ENCODE measurements at regions not wholly inside any gene's neighbourhood (a gene's known extent, or its start where the extent isn't known, plus 50 kb on each side); places are given as distances from the start of the nearest gene placed in this dataset.

- Mint-ChIP-seq H3K4me3 (ENCODE audit: unreplicated experiment) (no peak overlapping the region), H3K9me3 (ENCODE audit: unreplicated experiment) (no peaks in the 10 kb centered on the region), H3K27me3 (ENCODE audit: unreplicated experiment) (no peaks in the 10 kb centered on the region), H3K27ac (ENCODE audit: unreplicated experiment) (no peak overlapping the region), H3K36me3 (ENCODE audit: unreplicated experiment) (no peaks in the 10 kb centered on the region), H3K4me1 (ENCODE audit: unreplicated experiment) (peaks cover 21% of the 10 kb centered on the region)
- no peak for TF ChIP-seq CTCF (IDR thresholded peaks at IDR 0.05)
- no peak for DNase-seq (ENCODE audit: extremely low spot score, unreplicated experiment)
Observed at GRCh38 chr1:59074598-59074997, 222.3 kb upstream of the FGGY start.

- DNase-seq (ENCODE audit: extremely low spot score, unreplicated experiment), result no peak
- no peaks in the 10 kb centered on the region for H3K27me3 Mint-ChIP-seq (ENCODE audit: unreplicated experiment)
- no peak for TF ChIP-seq CTCF (IDR thresholded peaks at IDR 0.05)
- no peak overlapping the region for H3K4me3 Mint-ChIP-seq (ENCODE audit: unreplicated experiment)
- no peak overlapping the region for H3K27ac Mint-ChIP-seq (ENCODE audit: unreplicated experiment)
- H3K9me3 Mint-ChIP-seq (ENCODE audit: unreplicated experiment), result no peaks in the 10 kb centered on the region
- H3K36me3 Mint-ChIP-seq (ENCODE audit: unreplicated experiment), result no peaks in the 10 kb centered on the region
- peaks cover 24% of the 10 kb centered on the region for H3K4me1 Mint-ChIP-seq (ENCODE audit: unreplicated experiment)
Observed at GRCh38 chr1:59075021-59075420, 221.9 kb upstream of the FGGY start.

- peaks cover 15% of the 10 kb centered on the region for H3K4me1 Mint-ChIP-seq (ENCODE audit: unreplicated experiment)
- H3K27me3 Mint-ChIP-seq (ENCODE audit: unreplicated experiment), result no peaks in the 10 kb centered on the region
- peak; percentile 56 for TF ChIP-seq CTCF (IDR thresholded peaks at IDR 0.05)
- no peaks in the 10 kb centered on the region for H3K36me3 Mint-ChIP-seq (ENCODE audit: unreplicated experiment)
- no peak overlapping the region for H3K4me3 Mint-ChIP-seq (ENCODE audit: unreplicated experiment)
- DNase-seq (ENCODE audit: extremely low spot score, unreplicated experiment), result no peak
- no peak overlapping the region for H3K27ac Mint-ChIP-seq (ENCODE audit: unreplicated experiment)
- H3K9me3 Mint-ChIP-seq (ENCODE audit: unreplicated experiment), result no peaks in the 10 kb centered on the region
Observed at GRCh38 chr1:59076612-59077011, 220.3 kb upstream of the FGGY start.

- Mint-ChIP-seq H3K36me3 (ENCODE audit: unreplicated experiment) (no peaks in the 10 kb centered on the region), H3K9me3 (ENCODE audit: unreplicated experiment) (no peaks in the 10 kb centered on the region), H3K27me3 (ENCODE audit: unreplicated experiment) (no peaks in the 10 kb centered on the region), H3K4me3 (ENCODE audit: unreplicated experiment) (no peak overlapping the region), H3K27ac (ENCODE audit: unreplicated experiment) (no peak overlapping the region), H3K4me1 (ENCODE audit: unreplicated experiment) (peaks cover 8% of the 10 kb centered on the region)
- DNase-seq (ENCODE audit: extremely low spot score, unreplicated experiment), result no peak
- no peak for TF ChIP-seq CTCF (IDR thresholded peaks at IDR 0.05)
Observed at GRCh38 chr1:59077466-59078069, 219.3 kb upstream of the FGGY start.

- DNase-seq (ENCODE audit: extremely low spot score, unreplicated experiment), result no peak
- peaks cover 7% of the 10 kb centered on the region for H3K4me1 Mint-ChIP-seq (ENCODE audit: unreplicated experiment)
- no peaks in the 10 kb centered on the region for H3K9me3 Mint-ChIP-seq (ENCODE audit: unreplicated experiment)
- no peak overlapping the region for H3K4me3 Mint-ChIP-seq (ENCODE audit: unreplicated experiment)
- no peak for TF ChIP-seq CTCF (IDR thresholded peaks at IDR 0.05)
- no peak overlapping the region for H3K27ac Mint-ChIP-seq (ENCODE audit: unreplicated experiment)
- H3K27me3 Mint-ChIP-seq (ENCODE audit: unreplicated experiment), result no peaks in the 10 kb centered on the region
- H3K36me3 Mint-ChIP-seq (ENCODE audit: unreplicated experiment), result no peaks in the 10 kb centered on the region
Observed at GRCh38 chr1:59078070-59078800, 218.7 kb upstream of the FGGY start.

Measured in osteocyte (in vitro differentiated cells).